ENCODE measurements at regions not wholly inside any gene's neighbourhood (a gene's known extent, or its start where the extent isn't known, plus 50 kb on each side); places are given as distances from the start of the nearest gene placed in this dataset.

GRCh38 chr15:53209396-53210042, 419.4 kb upstream of the ONECUT1 start:
- Histone ChIP-seq H3K79me2 (ENCODE audit: insufficient read depth, low read length) (no peaks in the 10 kb centered on the region), H3K9ac (ENCODE audit: low read depth, low read length) (no peak overlapping the region), H4K20me1 (ENCODE audit: insufficient read depth, low read length) (no peaks in the 10 kb centered on the region), H3K4me2 (ENCODE audit: insufficient read depth, low read length) (no peak overlapping the region), H3K4me3 (ENCODE audit: low read depth in 1 of 2, low read length in 2 of 2) (no peak overlapping the region), H2AFZ (ENCODE audit: low read depth, low read length) (no peak overlapping the region), H3K4me1 (ENCODE audit: insufficient read depth, low read length) (peaks cover 6% of the 10 kb centered on the region), H3K36me3 (ENCODE audit: insufficient read depth, low read length) (no peaks in the 10 kb centered on the region), H3K27me3 (ENCODE audit: insufficient read depth, low read length, poor library complexity) (no peaks in the 10 kb centered on the region), H3K9me3 (ENCODE audit: insufficient read depth, low read length, severe bottlenecking) (no peaks in the 10 kb centered on the region), H3K27ac (ENCODE audit: low read length) (no peak overlapping the region)
- ATAC-seq (ENCODE audit: insufficient read depth, low read depth) (no peak), DNase-seq (no peak)
- TF ChIP-seq CTCF (IDR thresholded peaks at IDR 0.05; ENCODE audit: borderline replicate concordance, extremely low read depth, low read length, poor library complexity, severe bottlenecking) (no peak), EZH2 (IDR thresholded peaks at IDR 0.05; ENCODE audit: borderline replicate concordance, low read depth, low read length, severe bottlenecking) (no peak)

- no peaks in the 10 kb centered on the region for H4K20me1 ChIP-seq (ENCODE audit: insufficient read depth, low read length)
- ATAC-seq (ENCODE audit: insufficient read depth, low read depth) (no peak), DNase-seq (no peak)
- H3K79me2 ChIP-seq (ENCODE audit: insufficient read depth, low read length): no peaks in the 10 kb centered on the region
- no peaks in the 10 kb centered on the region for H3K36me3 ChIP-seq (ENCODE audit: insufficient read depth, low read length)
- H3K9ac ChIP-seq (ENCODE audit: low read depth, low read length): no peak overlapping the region
- TF ChIP-seq EZH2 (IDR thresholded peaks at IDR 0.05; ENCODE audit: borderline replicate concordance, low read depth, low read length, severe bottlenecking) (no peak), CTCF (IDR thresholded peaks at IDR 0.05; ENCODE audit: borderline replicate concordance, extremely low read depth, low read length, poor library complexity, severe bottlenecking) (no peak)
- H3K4me3 ChIP-seq (ENCODE audit: low read depth in 1 of 2, low read length in 2 of 2): no peak overlapping the region
- no peak overlapping the region for H3K4me2 ChIP-seq (ENCODE audit: insufficient read depth, low read length)
- H3K4me1 ChIP-seq (ENCODE audit: insufficient read depth, low read length): peaks cover 14% of the 10 kb centered on the region
- H3K9me3 ChIP-seq (ENCODE audit: insufficient read depth, low read length, severe bottlenecking): no peaks in the 10 kb centered on the region
- H3K27me3 ChIP-seq (ENCODE audit: insufficient read depth, low read length, poor library complexity): no peaks in the 10 kb centered on the region
- no peak overlapping the region for H2AFZ ChIP-seq (ENCODE audit: low read depth, low read length)
- H3K27ac ChIP-seq (ENCODE audit: low read length): no peak overlapping the region
Measured at GRCh38 chr15:53208751-53209150, 418.6 kb upstream of the ONECUT1 start.

GRCh38 chr15:53203454-53203853, 413.3 kb upstream of the ONECUT1 start:
- Histone ChIP-seq H3K9ac (ENCODE audit: low read depth, low read length) (peak overlapping the region; percentile 48), H3K4me3 (ENCODE audit: low read depth in 1 of 2, low read length in 2 of 2) (no peak overlapping the region), H3K4me2 (ENCODE audit: insufficient read depth, low read length) (peak overlapping the region; percentile 36), H3K27ac (ENCODE audit: low read length) (peak overlapping the region; percentile 92), H2AFZ (ENCODE audit: low read depth, low read length) (peak overlapping the region; percentile 47; the same call in 1 of the 2 replicates), H4K20me1 (ENCODE audit: insufficient read depth, low read length) (no peaks in the 10 kb centered on the region), H3K4me1 (ENCODE audit: insufficient read depth, low read length) (peaks cover 51% of the 10 kb centered on the region), H3K79me2 (ENCODE audit: insufficient read depth, low read length) (no peaks in the 10 kb centered on the region), H3K36me3 (ENCODE audit: insufficient read depth, low read length) (no peaks in the 10 kb centered on the region), H3K9me3 (ENCODE audit: insufficient read depth, low read length, severe bottlenecking) (no peaks in the 10 kb centered on the region), H3K27me3 (ENCODE audit: insufficient read depth, low read length, poor library complexity) (no peaks in the 10 kb centered on the region)
- no peak for TF ChIP-seq EZH2 (IDR thresholded peaks at IDR 0.05; ENCODE audit: borderline replicate concordance, low read depth, low read length, severe bottlenecking)
- no peak for TF ChIP-seq CTCF (IDR thresholded peaks at IDR 0.05; ENCODE audit: borderline replicate concordance, extremely low read depth, low read length, poor library complexity, severe bottlenecking)
- DNase-seq (peak; percentile 78), ATAC-seq (ENCODE audit: insufficient read depth, low read depth) (peak; percentile 84)
